Fibroblast of skin of right quadriceps (primary cell): ENCODE measurements at regions not wholly inside any gene's neighbourhood (a gene's known extent, or its start where the extent isn't known, plus 50 kb on each side); places are given as distances from the start of the nearest gene placed in this dataset.
A peak's percentile ranks its signal among the peaks of the same experiment; 100 is the strongest.
"Not testable (repeated sequence)": the region's sequence is repeated elsewhere in the genome, so short reads cannot be mapped to it uniquely, and the experiment has no call there.

ENCODE experiments used
- DNase-seq: peaks from one replicate; pipeline ENCODE4 v3.0.0-alpha.2; 2013

- DNase-seq = no peak
Measured at GRCh38 chr1:74818241-74818640, 85.3 kb downstream of the TYW3 start.

GRCh38 chr1:74818661-74819456 lies 85.9 kb downstream of the TYW3 start:
- peak; percentile 71 for DNase-seq

GRCh38 chr1:74822851-74823401 lies 90.0 kb downstream of the TYW3 start:
- peak; percentile 50 for DNase-seq

GRCh38 chr1:74824497-74825107 lies 91.7 kb downstream of the TYW3 start:
- DNase-seq = no peak

DNA sequence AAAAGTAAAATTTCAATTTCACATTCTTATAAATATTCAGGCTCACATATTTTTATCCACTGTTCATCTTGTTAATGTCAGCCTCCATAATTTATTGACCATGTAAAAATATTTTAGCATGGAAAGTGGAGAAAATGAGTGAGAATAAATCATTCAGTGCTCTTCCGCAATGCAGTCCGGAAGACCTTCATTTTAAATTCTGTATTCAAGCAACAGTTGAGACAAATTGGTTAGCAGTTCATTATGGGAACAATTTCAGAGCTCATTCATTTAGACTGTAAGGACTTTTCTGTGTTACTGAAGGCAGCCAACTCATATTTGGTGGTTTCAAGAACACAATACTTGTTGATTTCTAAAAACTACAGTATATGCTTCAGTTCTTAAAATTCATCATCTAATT lies 97.8 kb downstream of the TYW3 start:
- no peak for DNase-seq

- DNase-seq = no peak
Measured at GRCh38 chr1:74834261-74834660, 101.3 kb downstream of the TYW3 start.

DNA sequence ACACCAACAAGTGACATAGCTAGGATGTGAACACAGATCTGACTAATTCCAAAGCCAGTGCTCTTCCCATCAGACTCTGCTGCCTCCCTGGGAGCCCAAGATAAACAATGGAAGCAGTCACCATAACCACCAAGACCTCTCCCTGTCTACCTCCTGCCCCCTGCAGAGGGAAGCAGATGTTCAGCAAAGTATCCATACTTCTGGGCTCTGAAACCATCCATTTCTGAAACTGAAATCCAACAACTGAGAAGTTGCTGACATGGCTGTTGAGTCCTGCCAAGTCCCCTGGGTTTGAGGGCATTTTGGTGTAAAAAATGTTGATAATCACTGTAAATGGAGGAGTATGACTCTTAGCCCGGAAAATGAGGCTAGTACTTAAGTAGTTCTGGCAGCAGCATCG lies 102.1 kb downstream of the TYW3 start:
- peak; percentile 78 for DNase-seq

GRCh38 chr1:74842726-74843125 lies 109.8 kb downstream of the TYW3 start:
- no peak for DNase-seq

GRCh38 chr1:74847715-74848114 lies 114.8 kb downstream of the TYW3 start:
- DNase-seq = peak; percentile 45

DNA sequence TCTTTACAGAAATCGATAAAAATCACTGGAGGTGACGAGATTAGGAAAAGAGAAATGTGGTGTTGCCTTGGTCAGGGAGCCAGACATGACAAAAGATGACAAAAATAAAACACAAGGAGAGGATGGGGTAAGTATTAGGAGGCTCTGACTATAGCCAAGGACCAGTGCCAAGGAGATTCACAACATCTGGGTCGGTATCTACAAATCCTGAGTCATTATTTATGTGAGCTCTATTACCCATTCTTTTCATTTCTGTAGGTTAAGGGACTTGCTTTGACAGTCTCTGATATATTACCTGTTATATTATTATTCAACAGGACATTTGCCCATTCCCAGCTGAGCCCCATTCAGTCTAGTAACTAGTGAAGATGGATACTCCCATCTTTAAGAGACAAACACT lies 120.8 kb downstream of the TYW3 start:
- DNase-seq = peak; percentile 4

- no peak for DNase-seq
Measured at GRCh38 chr1:74856174-74856573, 123.2 kb downstream of the TYW3 start.

- DNase-seq = no peak
Measured at GRCh38 chr1:74857676-74858075, 124.7 kb downstream of the TYW3 start.

- peak; percentile 54 for DNase-seq
Measured at GRCh38 chr1:74858136-74858535, 125.2 kb downstream of the TYW3 start.

DNA sequence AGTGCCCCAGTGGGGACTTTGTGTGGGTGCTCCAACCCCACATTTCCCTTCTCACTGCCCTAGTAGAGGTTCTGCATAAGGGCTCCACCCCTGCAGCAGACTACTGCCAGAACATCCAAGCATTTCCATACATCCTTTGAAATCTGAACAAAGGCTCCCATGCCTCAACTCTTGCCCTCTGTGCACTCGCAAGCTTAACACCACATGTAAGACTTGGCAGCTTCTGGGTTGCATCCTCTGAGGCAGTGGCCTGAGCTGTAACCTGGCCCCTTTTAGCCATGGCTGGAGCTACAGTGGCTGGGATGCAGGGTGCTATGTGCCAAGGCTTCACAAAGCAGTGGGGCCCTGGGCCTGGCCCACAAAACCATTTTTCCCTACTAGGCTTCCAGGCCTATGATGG lies 128.9 kb downstream of the TYW3 start:
- DNase-seq = no peak

DNA sequence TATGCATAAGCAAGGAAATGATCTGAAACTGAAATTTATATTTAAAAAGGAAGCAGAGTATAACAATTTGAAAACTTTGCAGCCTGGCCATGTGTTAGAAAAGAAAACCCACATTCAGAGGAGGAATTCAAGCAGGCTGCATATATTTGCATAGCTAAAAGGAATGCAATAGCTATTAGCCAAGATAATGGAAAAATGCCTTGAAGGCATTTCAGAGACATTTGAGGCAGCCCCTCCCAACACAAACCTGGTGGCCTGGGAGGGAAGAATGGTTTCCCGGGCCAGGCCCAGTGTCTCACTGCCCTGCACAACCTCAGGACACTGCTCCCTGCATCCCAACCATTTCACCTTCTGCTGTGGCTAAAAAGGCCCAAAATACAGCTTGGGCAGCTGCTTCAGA lies 136.8 kb downstream of the TYW3 start:
- DNase-seq = no peak

- not testable (repeated sequence) for DNase-seq
Measured at GRCh38 chr1:74877366-74877765, 144.4 kb downstream of the TYW3 start.

DNA sequence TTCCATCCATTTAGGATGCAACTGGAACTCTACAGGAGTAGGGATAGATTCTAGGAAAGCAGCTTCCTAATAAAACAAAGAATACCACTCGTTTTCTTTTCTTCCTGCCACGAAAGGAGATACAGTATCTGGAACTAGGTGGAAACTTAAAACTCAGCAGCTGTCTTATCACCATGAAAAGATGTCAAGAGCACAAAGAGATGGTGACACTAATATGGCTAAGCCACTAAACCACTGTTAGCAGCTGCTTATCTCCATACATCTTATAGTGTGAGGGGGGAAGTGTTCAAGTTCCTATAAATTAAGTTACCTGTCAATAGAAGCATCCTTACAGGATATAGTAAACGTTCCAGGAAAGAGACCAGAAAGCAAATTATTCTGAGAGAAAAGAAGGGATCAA lies 162.5 kb downstream of the TYW3 start:
- no peak for DNase-seq

GRCh38 chr1:74908131-74908530 lies 175.2 kb downstream of the TYW3 start:
- DNase-seq = no peak

DNA sequence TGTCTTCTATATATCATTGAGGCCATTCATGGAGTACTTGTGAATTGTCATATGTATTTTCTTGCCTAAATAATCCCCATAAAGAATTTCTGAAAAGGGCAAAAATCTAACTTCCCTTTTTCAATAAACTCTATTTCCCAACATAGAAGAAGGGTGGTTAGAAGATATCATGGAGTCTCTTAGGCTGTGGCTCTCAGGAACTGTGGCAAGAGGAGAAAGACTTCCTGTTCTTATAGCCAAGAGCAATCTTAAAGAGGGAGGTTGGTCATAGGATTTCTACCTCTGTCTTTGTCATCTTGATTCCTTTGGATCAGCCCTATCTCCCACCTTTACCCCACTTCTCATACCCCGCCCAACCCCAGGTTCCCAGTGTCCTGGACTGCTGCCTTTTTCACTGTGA lies 175.8 kb downstream of the TYW3 start:
- DNase-seq = no peak

GRCh38 chr1:74913978-74914377 lies 181.0 kb downstream of the TYW3 start:
- no peak for DNase-seq

- no peak for DNase-seq
Measured at GRCh38 chr1:74933500-74933899, 200.5 kb downstream of the TYW3 start.

DNA sequence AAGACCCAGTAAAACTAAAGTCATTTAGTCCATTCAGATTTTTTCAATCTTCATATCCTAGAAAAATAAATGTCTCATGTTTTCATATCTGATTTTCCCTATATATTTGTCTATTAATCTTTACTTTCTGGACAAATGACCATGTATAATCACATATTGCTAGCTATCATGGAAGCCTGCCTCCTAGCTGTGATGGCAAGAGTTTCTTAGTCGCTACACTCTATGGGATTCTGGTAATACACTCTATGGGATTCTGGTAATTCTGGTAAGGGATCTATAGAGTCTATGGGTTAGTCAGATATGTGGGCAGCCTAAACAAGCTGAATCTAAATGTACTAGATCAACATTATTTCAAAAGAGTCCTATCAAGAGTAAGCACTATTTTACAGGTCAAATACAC lies 198.7 kb upstream of the LHX8 start:
- no peak for DNase-seq

DNA sequence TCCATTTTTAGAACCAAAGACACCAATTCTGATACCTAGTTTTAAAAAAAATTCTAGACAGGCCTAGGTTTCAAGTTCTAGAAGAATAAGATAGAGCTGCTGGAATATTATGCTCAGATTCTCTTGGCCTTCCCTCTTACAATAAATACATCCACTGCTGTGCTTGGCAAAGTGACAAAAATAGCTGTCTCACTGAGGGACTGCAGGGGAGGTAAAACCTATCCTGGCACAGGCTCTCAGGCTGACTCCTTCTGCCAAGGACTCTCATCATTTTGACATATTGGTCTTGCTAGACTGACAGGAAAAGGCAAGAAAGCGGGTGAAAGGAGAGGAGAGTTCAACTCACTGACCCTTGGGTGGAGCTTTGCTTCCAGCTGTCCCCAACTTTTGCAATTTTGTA lies 197.0 kb upstream of the LHX8 start:
- DNase-seq = no peak

- DNase-seq = no peak
Measured at GRCh38 chr1:74943046-74943445, 191.1 kb upstream of the LHX8 start.

DNA sequence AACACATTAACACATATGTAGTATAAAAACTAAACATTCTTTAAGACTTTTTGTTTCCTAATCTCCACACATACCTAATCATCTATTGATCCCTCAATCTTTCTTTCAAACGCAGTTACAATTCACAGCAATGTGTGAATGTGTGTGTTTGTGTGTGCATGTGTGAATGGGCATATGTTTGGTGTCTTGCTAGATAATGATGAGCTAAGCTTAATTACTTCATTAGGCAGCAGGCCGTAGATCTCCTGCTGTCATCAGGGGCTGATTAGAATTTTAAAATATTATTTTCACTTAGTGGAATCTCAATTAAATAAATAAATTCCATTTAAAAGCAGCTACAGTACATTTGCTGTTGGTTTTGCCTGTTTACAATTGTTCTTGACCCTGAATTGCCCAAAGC lies 187.8 kb upstream of the LHX8 start:
- DNase-seq = no peak
